Breast epithelium (tissue), 4 donors: ENCODE measurements at regions not wholly inside any gene's neighbourhood (a gene's known extent, or its start where the extent isn't known, plus 50 kb on each side); places are given as distances from the start of the nearest gene placed in this dataset.

Experiments used
- DNase-seq, 2 donors: peaks; one replicate each; pipeline ENCODE4 v3.0.0-alpha.2; 2019; ENCODE audit warnings: low spot score in 2 of 2
- H3K27ac ChIP-seq, 2 donors: fragments of 200-600 bp; sonication (generic) in 1 of 2; one replicate each; pipeline ENCODE4 v1.5.1; 2016 to 2019; ENCODE audit warnings: mild to moderate bottlenecking in 1 of 2
- H3K27me3 ChIP-seq, 2 donors: fragments of 200-600 bp; sonication (generic) in 1 of 2; one replicate each; pipeline versions ENCODE4 v1.5.1 to v1.6.0; 2017 to 2019; ENCODE audit warnings: control low read depth in 1 of 2, mild to moderate bottlenecking in 1 of 2
- H3K36me3 ChIP-seq: fragments of 200-600 bp; one replicate; pipeline ENCODE4 v1.5.1; 2019
- H3K4me1 ChIP-seq, 2 donors: fragments of 200-600 bp; sonication (generic); one replicate each; pipeline ENCODE4 v1.5.1; 2016 to 2019; ENCODE audit warnings: control low read depth in 1 of 2
- H3K4me3 ChIP-seq, 3 donors: fragments of 200-600 bp; sonication (generic); 1 replicate in 2 of 3; 2 replicates in 1 of 3; pipeline ENCODE4 v1.5.1; 2016 to 2019; ENCODE audit warnings: mild to moderate bottlenecking in 3 of 3, moderate library complexity in 2 of 3
- H3K9me3 ChIP-seq, 2 donors: fragments of 200-600 bp; sonication (generic) in 1 of 2; one replicate each; pipeline ENCODE4 v1.5.1; 2016 to 2019; ENCODE audit warnings: control low read depth in 1 of 2
- CTCF ChIP-seq, 3 donors: fragments of 450-650 bp; IDR thresholded peaks; one replicate each; pipeline ENCODE4 v1.5.1; 2016 to 2017; ENCODE audit warnings: antibody characterized with exemption in 3 of 3, mild to moderate bottlenecking in 3 of 3, moderate library complexity in 3 of 3
- POLR2A ChIP-seq: fragments of 450-650 bp; IDR thresholded peaks from one replicate; pipeline ENCODE4 v1.6.1; 2016; ENCODE audit warnings: antibody characterized with exemption, mild to moderate bottlenecking, moderate library complexity
- POLR2AphosphoS5 ChIP-seq, 3 donors: sonication (generic); formaldehyde crosslinking; IDR thresholded peaks; one replicate each; pipeline ENCODE4 v1.6.1; 2017; ENCODE audit warnings: antibody characterized with exemption in 3 of 3
- intact Hi-C: fragments of 100-400 bp; cut with DNase I; formaldehyde crosslinking; loops from one replicate; pipeline ENCODE4 v1.15.1; 2023; ENCODE audit warnings: low total_unique reads

GRCh38 chr2:150391779-150392178 is 95.7 kb downstream of the RND3 start:
- TF ChIP-seq POLR2AphosphoS5 (IDR thresholded peaks at IDR 0.05) (no peak), POLR2A (no peak)
- Histone ChIP-seq H3K9me3 (peaks cover 0 to 5% of the 10 kb centered on the region in 2 donors), H3K27ac (no peak overlapping the region), H3K4me1 (no peaks in the 10 kb centered on the region), H3K4me3 (no peak overlapping the region), H3K36me3 (no peaks in the 10 kb centered on the region), H3K27me3 (no peaks in the 10 kb centered on the region)
- intact Hi-C loops: no loop called here
- no peak for DNase-seq

GRCh38 chr2:150389447-150389846 is 98.0 kb downstream of the RND3 start:
- Histone ChIP-seq H3K4me1 (no peaks in the 10 kb centered on the region), H3K36me3 (no peaks in the 10 kb centered on the region), H3K9me3 (peaks cover 0 to 6% of the 10 kb centered on the region in 2 donors), H3K27ac (no peak overlapping the region), H3K4me3 (no peak overlapping the region), H3K27me3 (no peaks in the 10 kb centered on the region)
- TF ChIP-seq CTCF (IDR thresholded peaks at IDR 0.05): no peak
- TF ChIP-seq POLR2AphosphoS5 (IDR thresholded peaks at IDR 0.05): no peak
- no peak for TF ChIP-seq POLR2A
- no peak for DNase-seq
- intact Hi-C loops: loop anchor here (5.0 kb wide), 1 partner anchor 1057 kb away; the partner anchor contains the start of gene LYPD6

GRCh38 chr2:150388289-150388625 is 99.2 kb downstream of the RND3 start:
- Histone ChIP-seq H3K4me1 (no peaks in the 10 kb centered on the region), H3K9me3 (peaks cover 0 to 6% of the 10 kb centered on the region in 2 donors), H3K36me3 (no peaks in the 10 kb centered on the region), H3K4me3 (no peak overlapping the region), H3K27me3 (no peaks in the 10 kb centered on the region), H3K27ac (no peak overlapping the region)
- intact Hi-C loops: loop anchor here (5.0 kb wide), 1 partner anchor 1056 kb away; the partner anchor contains the start of gene LYPD6
- TF ChIP-seq POLR2A (no peak), POLR2AphosphoS5 (IDR thresholded peaks at IDR 0.05) (no peak), CTCF (IDR thresholded peaks at IDR 0.05) (no peak)
- DNase-seq: no peak

- no peak for TF ChIP-seq POLR2AphosphoS5 (IDR thresholded peaks at IDR 0.05)
- TF ChIP-seq POLR2A: no peak
- no peak for TF ChIP-seq CTCF (IDR thresholded peaks at IDR 0.05)
Measured at GRCh38 chr2:150387586-150388288, 99.7 kb downstream of the RND3 start.

GRCh38 chr2:150385211-150385610 is 102.3 kb downstream of the RND3 start:
- no peaks in the 10 kb centered on the region for H3K27me3 ChIP-seq
- no peak for DNase-seq
- TF ChIP-seq POLR2A (no peak), CTCF (IDR thresholded peaks at IDR 0.05) (no peak), POLR2AphosphoS5 (IDR thresholded peaks at IDR 0.05) (no peak)
- intact Hi-C loops: loop anchor here (5.0 kb wide), 1 partner anchor 1053 kb away; the partner anchor contains the start of gene LYPD6
- no peak overlapping the region for H3K27ac ChIP-seq
- H3K4me1 ChIP-seq: no peaks in the 10 kb centered on the region
- no peaks in the 10 kb centered on the region for H3K36me3 ChIP-seq
- H3K9me3 ChIP-seq: peaks cover 0 to 6% of the 10 kb centered on the region in 2 donors
- no peak overlapping the region for H3K4me3 ChIP-seq

More at GRCh38 chr2:150387586-150388288, 99.7 kb downstream of the RND3 start:
- Histone ChIP-seq H3K36me3 (no peaks in the 10 kb centered on the region), H3K4me1 (no peaks in the 10 kb centered on the region), H3K4me3 (no peak overlapping the region), H3K27ac (no peak overlapping the region), H3K27me3 (no peaks in the 10 kb centered on the region), H3K9me3 (peaks cover 0 to 6% of the 10 kb centered on the region in 2 donors)
- DNase-seq: no peak
- intact Hi-C loops: loop anchor here (5.0 kb wide), 1 partner anchor 1055 kb away; the partner anchor contains the start of gene LYPD6
